H1 (cell line): ENCODE measurements at regions not wholly inside any gene's neighbourhood (a gene's known extent, or its start where the extent isn't known, plus 50 kb on each side); places are given as distances from the start of the nearest gene placed in this dataset.

Source experiments
- CTCF ChIA-PET: fragments of 300-600 bp; sonication (Branson Sonifier 250); formaldehyde crosslinking; loops from one replicate; lab custom pipeline; 2021; ENCODE audit not compliant: partially characterized antibody; lab: Charles Lee
- POLR2A ChIA-PET: fragments of 300-600 bp; sonication (Branson Sonifier 250); formaldehyde crosslinking; loops from one replicate; lab custom pipeline; 2021; ENCODE audit warnings: inconsistent platforms; ENCODE audit not compliant: partially characterized antibody; lab: Charles Lee
- DNase-seq, 2 experiments: peaks; one replicate each; pipeline versions ENCODE4 v3.0.0 to v3.0.0-alpha.2; 2010 to 2022; ENCODE audit warnings: low spot score in 2 of 2, low read depth in 1 of 2, mixed read lengths in 1 of 2
- FAIRE-seq: peaks from 2 replicates; lab custom pipeline; 2011; peaks lifted over from hg19 to GRCh38; lab: Jason Lieb, UNC
- H2AFZ ChIP-seq: 2 replicates; pipeline ENCODE4 v1.8.1; 2012; ENCODE audit warnings: low read length, inconsistent platforms
- H2AK5ac ChIP-seq: 2 replicates; pipeline ENCODE4 v1.6.1; 2013; ENCODE audit warnings: low read depth, low read length
- H2BK120ac ChIP-seq: replicated peaks from 2 replicates; pipeline ENCODE3; 2013; ENCODE audit warnings: low read depth, low read length, inconsistent platforms
- H2BK12ac ChIP-seq: 2 replicates; pipeline ENCODE4 v1.6.1; 2013; ENCODE audit warnings: low read depth, low read length
- H2BK15ac ChIP-seq: 2 replicates; pipeline ENCODE4 v1.6.1; 2013; ENCODE audit warnings: low read length
- H2BK20ac ChIP-seq: 2 replicates; pipeline ENCODE4 v1.6.1; 2013; ENCODE audit warnings: low read length
- H2BK5ac ChIP-seq: 2 replicates; pipeline ENCODE4 v1.6.1; 2013; ENCODE audit warnings: low read depth, low read length
- H3K14ac ChIP-seq: 2 replicates; pipeline ENCODE4 v1.6.1; 2013; ENCODE audit warnings: inconsistent platforms; ENCODE audit not compliant: insufficient read length
- H3K18ac ChIP-seq: 2 replicates; pipeline ENCODE4 v1.6.1; 2013; ENCODE audit warnings: low read length; ENCODE audit errors: extremely low read depth
- H3K23ac ChIP-seq: 2 replicates; pipeline ENCODE4 v1.6.1; 2013; ENCODE audit warnings: inconsistent platforms; ENCODE audit not compliant: insufficient read length
- H3K23me2 ChIP-seq: 2 replicates; pipeline ENCODE4 v1.6.1; 2013; ENCODE audit warnings: low read depth, low read length
- H3K27ac ChIP-seq: 2 replicates; pipeline ENCODE4 v1.6.1; 2011; ENCODE audit warnings: low read depth, low read length, inconsistent platforms
- H3K27me3 ChIP-seq, 4 experiments: replicated peaks in 1 of 4; 1 replicate in 1 of 4; 2 replicates in 3 of 4; pipeline versions ENCODE4 v1.6.1 to v1.8.1; 2011 to 2013; ENCODE audit warnings: low read length in 3 of 4, mild to moderate bottlenecking in 3 of 4, inconsistent platforms in 2 of 4, mixed read lengths in 2 of 4, moderate library complexity in 1 of 4; ENCODE audit not compliant: control insufficient read depth in 3 of 4, insufficient read depth in 3 of 4; ENCODE audit errors: extremely low read depth in 1 of 4
- H3K36me3 ChIP-seq, 4 experiments: 2 replicates each; pipeline versions ENCODE4 v1.6.1 to v1.8.1; 2011 to 2013; ENCODE audit warnings: mild to moderate bottlenecking in 4 of 4, low read length in 3 of 4, moderate library complexity in 2 of 4, control low read depth in 1 of 4, inconsistent platforms in 1 of 4; ENCODE audit not compliant: insufficient read depth in 4 of 4, control insufficient read depth in 2 of 4
- H3K4ac ChIP-seq: replicated peaks from 2 replicates; pipeline ENCODE3; 2013; ENCODE audit warnings: low read length, low read depth, mixed read lengths, inconsistent platforms; ENCODE audit not compliant: insufficient read length
- H3K4me1 ChIP-seq, 4 experiments: replicated peaks in 1 of 4; 1 replicate in 1 of 4; 2 replicates in 3 of 4; pipeline versions ENCODE4 v1.6.1 to v1.8.1; 2011 to 2013; ENCODE audit warnings: low read length in 3 of 4, inconsistent platforms in 2 of 4, mixed read lengths in 1 of 4; ENCODE audit not compliant: insufficient read depth in 4 of 4, control insufficient read depth in 3 of 4
- H3K4me2 ChIP-seq, 2 experiments: 2 replicates each; pipeline versions ENCODE4 v1.6.1 to v1.8.1; 2011 to 2013; ENCODE audit warnings: low read depth in 2 of 2, low read length in 2 of 2, control low read depth in 1 of 2, inconsistent platforms in 1 of 2, mild to moderate bottlenecking in 1 of 2; ENCODE audit not compliant: insufficient read depth in 1 of 2
- H3K4me3 ChIP-seq, 4 experiments: fragments of 200-600, 300-600 bp in 1 of 4; sonication (generic), shearing (Covaris generic), sonication (Bioruptor Twin) in 1 of 4; 2 replicates each; pipeline versions ENCODE4 v1.5.1 to v1.8.1; 2011 to 2016; ENCODE audit warnings: low read length in 4 of 4, low read depth in 3 of 4, control low read depth in 2 of 4, inconsistent platforms in 2 of 4, mild to moderate bottlenecking in 2 of 4, mixed read lengths in 1 of 4, moderate library complexity in 1 of 4; ENCODE audit not compliant: insufficient read depth in 2 of 4; ENCODE audit errors: extremely low read depth in 1 of 4
- H3K56ac ChIP-seq: replicated peaks from 2 replicates; pipeline ENCODE3; 2013; ENCODE audit warnings: low read depth, mild to moderate bottlenecking, mixed read lengths, low read length, inconsistent platforms; ENCODE audit not compliant: insufficient read length
- H3K79me1 ChIP-seq: 2 replicates; pipeline ENCODE4 v1.6.1; 2013; ENCODE audit warnings: low read depth, low read length, control low read depth
- H3K79me2 ChIP-seq, 2 experiments: 2 replicates each; pipeline versions ENCODE4 v1.6.1 to v1.8.1; 2012 to 2013; ENCODE audit warnings: low read length in 2 of 2, mild to moderate bottlenecking in 2 of 2, inconsistent platforms in 1 of 2; ENCODE audit not compliant: insufficient read depth in 2 of 2, control insufficient read depth in 1 of 2
- H3K9ac ChIP-seq, 4 experiments: replicated peaks in 1 of 4; 1 replicate in 1 of 4; 2 replicates in 3 of 4; pipeline versions ENCODE4 v1.6.1 to v1.8.1; 2011 to 2013; ENCODE audit warnings: low read depth in 3 of 4, low read length in 3 of 4, control low read depth in 2 of 4, mild to moderate bottlenecking in 2 of 4, moderate library complexity in 2 of 4, inconsistent platforms in 1 of 4; ENCODE audit errors: extremely low read depth in 1 of 4
- H3K9me3 ChIP-seq, 2 experiments: 2 replicates each; pipeline versions ENCODE4 v1.6.1 to v1.8.1; 2012 to 2013; ENCODE audit warnings: mild to moderate bottlenecking in 2 of 2, moderate library complexity in 2 of 2, control low read depth in 1 of 2, inconsistent platforms in 1 of 2, low read depth in 1 of 2, low read length in 1 of 2, mixed read lengths in 1 of 2; ENCODE audit not compliant: insufficient read depth in 2 of 2
- H4K20me1 ChIP-seq, 2 experiments: replicated peaks in 1 of 2; 2 replicates each; pipeline versions ENCODE3 to v1.8.1; 2011 to 2013; ENCODE audit warnings: inconsistent platforms in 2 of 2, low read length in 2 of 2, mild to moderate bottlenecking in 1 of 2; ENCODE audit not compliant: insufficient read depth in 2 of 2, control insufficient read depth in 1 of 2
- H4K5ac ChIP-seq: 2 replicates; pipeline ENCODE4 v1.6.1; 2013; ENCODE audit warnings: low read length, low read depth, mixed read lengths, inconsistent platforms; ENCODE audit not compliant: insufficient read length
- H4K8ac ChIP-seq: 2 replicates; pipeline ENCODE4 v1.8.0; 2013; ENCODE audit warnings: mild to moderate bottlenecking, moderate library complexity, low read length, inconsistent platforms; ENCODE audit not compliant: insufficient read depth; ENCODE audit errors: extremely low read depth
- H4K91ac ChIP-seq: replicated peaks from 2 replicates; pipeline ENCODE3; 2013; ENCODE audit warnings: low read length, mixed read lengths, inconsistent platforms; ENCODE audit not compliant: insufficient read length
- BACH1 ChIP-seq: IDR thresholded peaks from 2 replicates; pipeline ENCODE4 v1.6.1; 2012; ENCODE audit warnings: low read length, improper control_type of control experiment
- CEBPB ChIP-seq: IDR thresholded peaks from 2 replicates; pipeline ENCODE4 v1.6.1; 2012; ENCODE audit warnings: low read depth, low read length
- CHD2 ChIP-seq: IDR thresholded peaks from 2 replicates; pipeline ENCODE4 v1.6.1; 2012; ENCODE audit warnings: low read length, improper control_type of control experiment
- HDAC2 ChIP-seq, 2 experiments: fragments of 300-600 bp in 1 of 2; sonication (generic) in 1 of 2; IDR thresholded peaks; 2 replicates each; pipeline ENCODE4 v1.6.1; 2011 to 2012; ENCODE audit warnings: low read depth in 2 of 2, low read length in 2 of 2, mild to moderate bottlenecking in 2 of 2, moderate library complexity in 2 of 2, borderline replicate concordance in 1 of 2, inconsistent platforms in 1 of 2
- RFX5 ChIP-seq: IDR thresholded peaks from 2 replicates; pipeline ENCODE4 v1.6.1; 2011; ENCODE audit warnings: low read depth, low read length, improper control_type of control experiment, borderline replicate concordance
- WGBS, 2 experiments: shearing (Covaris generic) in 1 of 2; methylation state at CpG; one replicate each; pipeline versions ENCODE4 v1.1.6 to v1.1.7; 2013 to 2015; ENCODE audit warnings: low lambda C conversion rate in 2 of 2, mixed read lengths in 2 of 2, inconsistent platforms in 1 of 2, low coverage in 1 of 2, missing lambda C conversion rate in 1 of 2; ENCODE audit not compliant: insufficient replicate concordance in 2 of 2, insufficient coverage in 1 of 2, insufficient read length in 1 of 2; ENCODE audit errors: extremely low coverage in 1 of 2, missing lambda C conversion rate in 1 of 2; 5-methylcytosine and 5-hydroxymethylcytosine counted together

DNA sequence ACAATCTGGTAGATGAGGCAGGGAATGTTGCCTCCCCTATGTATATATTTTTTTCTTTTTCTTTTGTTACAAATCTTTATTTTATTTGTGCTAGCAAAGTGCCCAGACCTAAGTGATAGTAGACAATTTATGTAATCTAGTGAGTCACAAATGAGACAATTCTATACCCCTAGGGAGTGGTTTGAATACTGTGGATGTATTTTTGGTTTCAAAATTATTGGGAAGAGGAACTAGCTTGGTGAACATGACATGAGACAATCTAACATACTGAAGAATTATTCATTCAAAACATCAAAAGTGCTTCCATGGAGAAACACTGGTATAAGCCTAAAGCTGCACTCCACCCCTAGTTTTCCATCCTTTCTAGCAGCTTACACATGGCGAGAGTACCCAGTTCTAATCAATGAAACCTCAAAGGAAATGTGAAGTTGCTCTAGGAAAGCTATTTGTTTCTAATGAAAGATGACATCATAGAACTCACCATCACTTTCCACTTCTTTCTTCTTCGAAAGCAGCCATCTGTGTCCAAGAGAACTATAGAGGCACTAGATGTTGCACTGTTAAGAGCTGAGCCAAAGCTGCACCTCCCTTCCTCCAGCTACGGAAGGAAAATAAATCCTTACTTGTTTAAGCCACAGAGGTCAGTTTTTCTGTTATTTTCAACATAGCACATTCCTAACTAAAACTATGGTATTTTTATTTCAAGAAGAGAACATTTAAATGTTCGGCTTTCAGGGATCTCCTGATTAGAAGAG is 764.6 kb downstream of the LTN1 start:
- Histone ChIP-seq H4K5ac (no peak overlapping the region), H3K4me3 (no peak overlapping the region), H4K20me1 (no peaks in the 10 kb centered on the region), H2AK5ac (no peak overlapping the region), H3K56ac (no peak overlapping the region), H2BK12ac (no peak overlapping the region), H3K18ac (no peak overlapping the region), H3K9ac (no peak overlapping the region), H3K79me2 (no peaks in the 10 kb centered on the region), H4K91ac (no peak overlapping the region), H2BK15ac (no peak overlapping the region), H3K14ac (no peak overlapping the region), H2AFZ (no peak overlapping the region), H3K27me3 (no peaks in the 10 kb centered on the region), H3K79me1 (no peaks in the 10 kb centered on the region), H2BK120ac (no peak overlapping the region), H3K23ac (no peak overlapping the region), H3K36me3 (no peaks in the 10 kb centered on the region), H3K9me3 (no peaks in the 10 kb centered on the region), H3K27ac (no peak overlapping the region), H3K23me2 (no peaks in the 10 kb centered on the region; the same call in 1 of the 2 replicates), H3K4ac (no peak overlapping the region), H3K4me2 (no peak overlapping the region), H2BK20ac (no peak overlapping the region), H4K8ac (no peak overlapping the region), H2BK5ac (no peak overlapping the region), H3K4me1 (no peaks in the 10 kb centered on the region)
- POLR2A ChIA-PET = no interaction called here
- WGBS, 2 experiments = 92% methylated on average over 4 of the region's 4 CpGs; no CpG with 5 or more reads in 1 of the 2 experiments
- CTCF ChIA-PET = interaction anchor here (0.7 kb wide), 1 partner anchor 13 kb away, joined by 3 read pairs; no protein-coding TSS in a partner anchor
- FAIRE-seq = no peak
- DNase-seq = no peak
- TF ChIP-seq RFX5 = no peak
- no peak for TF ChIP-seq BACH1
- no peak for TF ChIP-seq CHD2
- no peak for TF ChIP-seq HDAC2 (IDR thresholded peaks at IDR 0.05; ENCODE audit: borderline replicate concordance in 1 of 2, low read depth in 2 of 2, low read length in 2 of 2)
- TF ChIP-seq CEBPB = no peak
